Mesenchymal stem cell (in vitro differentiated cells and primary cell): ENCODE measurements at regions not wholly inside any gene's neighbourhood (a gene's known extent, or its start where the extent isn't known, plus 50 kb on each side); places are given as distances from the start of the nearest gene placed in this dataset.

Source experiments
- DNase-seq: peaks from one replicate; pipeline ENCODE4 v3.0.0-alpha.2; 2013
- H2AFZ ChIP-seq: one replicate; pipeline ENCODE4 v1.6.1; 2013; ENCODE audit warnings: low read depth, mild to moderate bottlenecking, control low read depth, inconsistent platforms, low read length, moderate library complexity
- H2AK5ac ChIP-seq: 2 replicates; pipeline ENCODE4 v1.6.1; 2013; ENCODE audit warnings: low read length, moderate library complexity, mild to moderate bottlenecking, inconsistent platforms; ENCODE audit not compliant: severe bottlenecking
- H2BK120ac ChIP-seq: one replicate; pipeline ENCODE4 v1.6.1; 2013; ENCODE audit warnings: low read depth, mild to moderate bottlenecking, inconsistent platforms, low read length, moderate library complexity
- H2BK12ac ChIP-seq, 2 experiments: one replicate each; pipeline ENCODE4 v1.6.1; 2013; ENCODE audit warnings: inconsistent platforms in 2 of 2, low read length in 2 of 2, mild to moderate bottlenecking in 2 of 2, moderate library complexity in 2 of 2, control low read depth in 1 of 2
- H2BK15ac ChIP-seq: one replicate; pipeline ENCODE4 v1.6.1; 2013; ENCODE audit warnings: mild to moderate bottlenecking, low read depth, inconsistent platforms; ENCODE audit not compliant: poor library complexity, severe bottlenecking
- H2BK5ac ChIP-seq: 2 replicates; pipeline ENCODE4 v1.6.1; 2013; ENCODE audit warnings: low read depth, mild to moderate bottlenecking, low read length, control low read depth, inconsistent platforms; ENCODE audit not compliant: poor library complexity, severe bottlenecking
- H3K14ac ChIP-seq, 2 experiments: one replicate each; pipeline ENCODE4 v1.6.1; 2013; ENCODE audit warnings: inconsistent platforms in 2 of 2, low read length in 2 of 2, control low read depth in 1 of 2, mild to moderate bottlenecking in 1 of 2, moderate library complexity in 1 of 2
- H3K18ac ChIP-seq, 2 experiments: one replicate each; pipeline ENCODE4 v1.6.1; 2013; ENCODE audit warnings: inconsistent platforms in 2 of 2, low read length in 2 of 2, control low read depth in 1 of 2, low read depth in 1 of 2, mild to moderate bottlenecking in 1 of 2
- H3K23ac ChIP-seq, 2 experiments: one replicate each; pipeline ENCODE4 v1.6.1; 2013; ENCODE audit warnings: inconsistent platforms in 2 of 2, low read length in 2 of 2, mild to moderate bottlenecking in 2 of 2, moderate library complexity in 2 of 2, control low read depth in 1 of 2
- H3K27ac ChIP-seq: 2 replicates; pipeline ENCODE4 v1.5.1; 2013; ENCODE audit warnings: mild to moderate bottlenecking, moderate library complexity, low read length, control low read depth, inconsistent platforms; ENCODE audit not compliant: poor library complexity, severe bottlenecking
- H3K27me3 ChIP-seq, 2 experiments: 2 replicates each; pipeline versions ENCODE4 v1.6.1 to v1.7.0; 2013; ENCODE audit warnings: low read length in 2 of 2, mild to moderate bottlenecking in 2 of 2, moderate library complexity in 2 of 2, control low read depth in 1 of 2, inconsistent platforms in 1 of 2; ENCODE audit not compliant: control insufficient read depth in 1 of 2, insufficient read depth in 1 of 2
- H3K36me3 ChIP-seq, 2 experiments: 2 replicates each; pipeline versions ENCODE4 v1.6.1 to v1.7.0; 2013; ENCODE audit warnings: low read length in 2 of 2, control low read depth in 1 of 2, inconsistent platforms in 1 of 2, low read depth in 1 of 2, mild to moderate bottlenecking in 1 of 2; ENCODE audit not compliant: insufficient read depth in 2 of 2, control insufficient read depth in 1 of 2
- H3K4ac ChIP-seq, 2 experiments: one replicate each; pipeline ENCODE4 v1.6.1; 2013; ENCODE audit warnings: inconsistent platforms in 2 of 2, low read length in 2 of 2, mild to moderate bottlenecking in 2 of 2, moderate library complexity in 2 of 2, control low read depth in 1 of 2, low read depth in 1 of 2
- H3K4me1 ChIP-seq: 2 replicates; pipeline ENCODE4 v1.6.1; 2013; ENCODE audit warnings: low read depth, low read length, control low read depth; ENCODE audit not compliant: control insufficient read depth, insufficient read depth
- H3K4me2 ChIP-seq: 2 replicates; pipeline ENCODE4 v1.6.1; 2013; ENCODE audit warnings: low read length, mild to moderate bottlenecking, inconsistent platforms; ENCODE audit not compliant: poor library complexity, severe bottlenecking
- H3K4me3 ChIP-seq, 2 experiments: 2 replicates each; pipeline versions ENCODE4 v1.5.1 to v1.7.0; 2013; ENCODE audit warnings: low read length in 2 of 2, mild to moderate bottlenecking in 2 of 2, control low read depth in 1 of 2, low read depth in 1 of 2; ENCODE audit not compliant: insufficient read depth in 1 of 2
- H3K79me1 ChIP-seq: replicated peaks from 2 replicates; pipeline ENCODE4 v1.6.1; 2013; ENCODE audit warnings: mild to moderate bottlenecking, control low read depth, low read length, inconsistent platforms; ENCODE audit not compliant: poor library complexity, severe bottlenecking
- H3K9ac ChIP-seq: 2 replicates; pipeline ENCODE4 v1.7.0; 2013; ENCODE audit warnings: mild to moderate bottlenecking, low read length, moderate library complexity
- H3K9me3 ChIP-seq: 2 replicates; pipeline ENCODE4 v1.7.0; 2013; ENCODE audit warnings: mild to moderate bottlenecking, low read length; ENCODE audit not compliant: control insufficient read depth
- H4K8ac ChIP-seq: one replicate; pipeline ENCODE4 v1.6.1; 2013; ENCODE audit warnings: inconsistent platforms, mild to moderate bottlenecking, low read length, moderate library complexity
- H4K91ac ChIP-seq: one replicate; pipeline ENCODE4 v1.6.1; 2013; ENCODE audit warnings: mild to moderate bottlenecking, low read length, inconsistent platforms
- WGBS: methylation state at CpG from one replicate; pipeline ENCODE4 v1.1.7; 2013; ENCODE audit warnings: mixed read lengths; 5-methylcytosine and 5-hydroxymethylcytosine counted together

GRCh38 chr22:48855013-48855412, 972.7 kb downstream of the BRD1 start:
- H2AFZ ChIP-seq, result no peak overlapping the region
- H3K4me2 ChIP-seq, result no peak overlapping the region
- no peak overlapping the region for H3K14ac ChIP-seq
- H2BK15ac ChIP-seq, result no peak overlapping the region
- H3K18ac ChIP-seq, result no peak overlapping the region
- no peak overlapping the region for H3K23ac ChIP-seq
- H3K9ac ChIP-seq, result no peak overlapping the region
- no peak overlapping the region for H2BK120ac ChIP-seq
- H4K91ac ChIP-seq, result no peak overlapping the region
- no peak for DNase-seq
- no peaks in the 10 kb centered on the region for H3K36me3 ChIP-seq
- H2AK5ac ChIP-seq, result no peak overlapping the region
- H3K4me1 ChIP-seq, result no peaks in the 10 kb centered on the region
- H3K27me3 ChIP-seq, result no peaks in the 10 kb centered on the region
- no peak overlapping the region for H2BK12ac ChIP-seq
- no peak overlapping the region for H4K8ac ChIP-seq
- no peak overlapping the region for H2BK5ac ChIP-seq
- H3K4ac ChIP-seq, result no peak overlapping the region
- H3K4me3 ChIP-seq, result no peak overlapping the region
- no peaks in the 10 kb centered on the region for H3K9me3 ChIP-seq
- WGBS, result 39% methylated on average over 1 of the region's 1 CpG
- H3K27ac ChIP-seq, result no peak overlapping the region
- no peaks in the 10 kb centered on the region for H3K79me1 ChIP-seq

GRCh38 chr22:48853627-48854240, 973.9 kb downstream of the BRD1 start:
- H4K91ac ChIP-seq, result no peak overlapping the region
- DNase-seq, result no peak
- H2BK5ac ChIP-seq, result no peak overlapping the region
- H3K18ac ChIP-seq, result no peak overlapping the region
- H3K4me3 ChIP-seq, result no peak overlapping the region
- WGBS, result 69% methylated on average over 7 of the region's 7 CpGs
- H3K27me3 ChIP-seq, result no peaks in the 10 kb centered on the region
- H2BK15ac ChIP-seq, result no peak overlapping the region
- no peak overlapping the region for H3K23ac ChIP-seq
- no peaks in the 10 kb centered on the region for H3K79me1 ChIP-seq
- H3K9me3 ChIP-seq, result no peaks in the 10 kb centered on the region
- H2BK120ac ChIP-seq, result no peak overlapping the region
- H2BK12ac ChIP-seq, result no peak overlapping the region
- H3K4ac ChIP-seq, result no peak overlapping the region
- H4K8ac ChIP-seq, result no peak overlapping the region
- no peak overlapping the region for H2AFZ ChIP-seq
- no peak overlapping the region for H3K14ac ChIP-seq
- H3K27ac ChIP-seq, result no peak overlapping the region
- no peak overlapping the region for H3K9ac ChIP-seq
- no peak overlapping the region for H3K4me2 ChIP-seq
- no peaks in the 10 kb centered on the region for H3K36me3 ChIP-seq
- no peaks in the 10 kb centered on the region for H3K4me1 ChIP-seq
- no peak overlapping the region for H2AK5ac ChIP-seq

- Histone ChIP-seq H3K4me1 (no peaks in the 10 kb centered on the region), H2BK15ac (no peak overlapping the region), H3K4ac (no peak overlapping the region), H3K27ac (no peak overlapping the region), H4K8ac (no peak overlapping the region), H3K14ac (no peak overlapping the region), H2BK12ac (no peak overlapping the region), H2AK5ac (no peak overlapping the region), H3K9ac (no peak overlapping the region), H3K23ac (no peak overlapping the region), H3K4me3 (no peak overlapping the region), H3K36me3 (no peaks in the 10 kb centered on the region), H3K79me1 (no peaks in the 10 kb centered on the region), H3K4me2 (no peak overlapping the region), H2BK5ac (no peak overlapping the region), H3K9me3 (no peaks in the 10 kb centered on the region), H2BK120ac (no peak overlapping the region), H2AFZ (no peak overlapping the region), H4K91ac (no peak overlapping the region), H3K18ac (no peak overlapping the region), H3K27me3 (no peaks in the 10 kb centered on the region)
- DNase-seq, result no peak
- WGBS, result 83% methylated on average over 22 of the region's 22 CpGs
Observed at GRCh38 chr22:48851933-48852549, 975.6 kb downstream of the BRD1 start.

GRCh38 chr22:48850658-48851287, 976.9 kb downstream of the BRD1 start:
- H3K4me3 ChIP-seq, result no peak overlapping the region
- H2BK15ac ChIP-seq, result no peak overlapping the region
- H3K14ac ChIP-seq, result no peak overlapping the region
- no peak overlapping the region for H2BK5ac ChIP-seq
- H3K36me3 ChIP-seq, result no peaks in the 10 kb centered on the region
- no peak overlapping the region for H2AK5ac ChIP-seq
- no peak overlapping the region for H3K4ac ChIP-seq
- WGBS, result 86% methylated on average over 16 of the region's 16 CpGs
- H2BK12ac ChIP-seq, result no peak overlapping the region
- no peak overlapping the region for H3K18ac ChIP-seq
- no peak overlapping the region for H3K9ac ChIP-seq
- H3K4me2 ChIP-seq, result no peak overlapping the region
- no peak overlapping the region for H3K23ac ChIP-seq
- H3K4me1 ChIP-seq, result no peaks in the 10 kb centered on the region
- no peak overlapping the region for H3K27ac ChIP-seq
- H2BK120ac ChIP-seq, result no peak overlapping the region
- no peaks in the 10 kb centered on the region for H3K79me1 ChIP-seq
- H4K91ac ChIP-seq, result no peak overlapping the region
- DNase-seq, result no peak
- no peak overlapping the region for H2AFZ ChIP-seq
- H3K9me3 ChIP-seq, result no peaks in the 10 kb centered on the region
- no peak overlapping the region for H4K8ac ChIP-seq
- H3K27me3 ChIP-seq, result no peaks in the 10 kb centered on the region
